A673 (cell line): ENCODE measurements at regions not wholly inside any gene's neighbourhood (a gene's known extent, or its start where the extent isn't known, plus 50 kb on each side); places are given as distances from the start of the nearest gene placed in this dataset.

Experiments
- BruUV-seq: library from RNA; stranded (reverse); fragments of 400-500 nt; replicated peaks from 2 replicates; lab custom pipeline; 2021; lab: Mats Ljungman, UMichigan
- CTCF ChIA-PET: fragments of 300-600 bp; sonication (Branson Sonifier 250); formaldehyde crosslinking; loops from one replicate; lab custom pipeline; 2022; ENCODE audit warnings: antibody characterized with exemption; lab: Charles Lee
- POLR2A ChIA-PET: fragments of 300-600 bp; sonication (Branson Sonifier 250); formaldehyde crosslinking; loops from one replicate; lab custom pipeline; 2022; ENCODE audit warnings: antibody characterized with exemption; ENCODE audit not compliant: low non-redundant PET; lab: Charles Lee
- DNase-seq: peaks from one replicate; pipeline ENCODE4 v3.0.0-alpha.2; 2015; ENCODE audit warnings: low spot score
- H3K27ac ChIP-seq: fragments of 200-600 bp; sonication (generic); 2 replicates; pipeline ENCODE4 v1.5.1; 2016; ENCODE audit warnings: mixed run types, low read depth, mild to moderate bottlenecking, mixed read lengths, antibody characterized with exemption, low read length; ENCODE audit not compliant: poor library complexity, severe bottlenecking
- H3K27me3 ChIP-seq: fragments of 200-600 bp; sonication (generic); replicated peaks from 2 replicates; pipeline ENCODE4 v1.6.1; 2017; ENCODE audit warnings: mixed run types, low read depth, mild to moderate bottlenecking, mixed read lengths, antibody characterized with exemption, low read length; ENCODE audit not compliant: insufficient read depth, poor library complexity
- H3K36me3 ChIP-seq: fragments of 200-600 bp; sonication (generic); 2 replicates; pipeline ENCODE4 v1.6.1; 2016; ENCODE audit warnings: mixed run types, mild to moderate bottlenecking, mixed read lengths, antibody characterized with exemption, low read length; ENCODE audit not compliant: insufficient read depth, poor library complexity, severe bottlenecking
- H3K4me1 ChIP-seq: fragments of 200-600 bp; sonication (generic); 2 replicates; pipeline ENCODE4 v1.6.1; 2017; ENCODE audit warnings: mixed run types, mild to moderate bottlenecking, mixed read lengths, antibody characterized with exemption, low read length; ENCODE audit not compliant: insufficient read depth, poor library complexity, severe bottlenecking
- H3K4me3 ChIP-seq: fragments of 200-600 bp; sonication (generic); 2 replicates; pipeline ENCODE4 v1.5.1; 2016; ENCODE audit warnings: low read depth, mixed run types, mild to moderate bottlenecking, mixed read lengths, low read length; ENCODE audit not compliant: poor library complexity, severe bottlenecking
- H3K9me3 ChIP-seq: fragments of 200-600 bp; sonication (generic); 2 replicates; pipeline ENCODE4 v1.6.1; 2016; ENCODE audit warnings: mixed run types, low read depth, mild to moderate bottlenecking, mixed read lengths, antibody characterized with exemption, low read length; ENCODE audit not compliant: poor library complexity, severe bottlenecking
- CTCF ChIP-seq: fragments of 300-800, 200-600 bp; sonication (generic); conservative IDR thresholded peaks from 2 replicates; pipeline ENCODE4 v1.5.1; 2017; ENCODE audit warnings: low read depth, mild to moderate bottlenecking, antibody characterized with exemption, low read length, moderate library complexity, mixed read lengths
- EZH2 ChIP-seq: fragments of 200-600 bp; sonication (generic); IDR thresholded peaks from 2 replicates; pipeline ENCODE4 v1.6.1; 2017; ENCODE audit warnings: borderline replicate concordance, low read depth, mild to moderate bottlenecking, mixed read lengths, antibody characterized with exemption, low read length; ENCODE audit not compliant: poor library complexity, severe bottlenecking
- intact Hi-C: fragments of 100-400 bp; cut with micrococcal nuclease; formaldehyde crosslinking; loops from one replicate; pipeline ENCODE4 v1.10.0; 2022; ENCODE audit not compliant: unreplicated experiment

- H3K27ac ChIP-seq: no peak overlapping the region
- no peaks in the 10 kb centered on the region for H3K36me3 ChIP-seq
- no peaks in the 10 kb centered on the region for H3K9me3 ChIP-seq
- peaks cover 10% of the 10 kb centered on the region for H3K27me3 ChIP-seq
- H3K4me3 ChIP-seq: no peak overlapping the region
- no TSS peak for BruUV-seq
- DNase-seq: no peak
- TF ChIP-seq CTCF: no peak
- ChIA-PET CTCF (no interaction called here), POLR2A (no interaction called here)
- intact Hi-C loops: no loop called here
- H3K4me1 ChIP-seq: no peaks in the 10 kb centered on the region
Observed at GRCh38 chr15:61499376-61499775, 270.3 kb upstream of the RORA start.

GRCh38 chr15:61489571-61489970, 260.5 kb upstream of the RORA start:
- Histone ChIP-seq H3K9me3 (no peaks in the 10 kb centered on the region), H3K36me3 (no peaks in the 10 kb centered on the region), H3K27me3 (peaks cover 4% of the 10 kb centered on the region), H3K4me1 (no peaks in the 10 kb centered on the region), H3K4me3 (no peak overlapping the region), H3K27ac (no peak overlapping the region)
- no peak for DNase-seq
- TF ChIP-seq CTCF (no peak), EZH2 (no peak)
- POLR2A ChIA-PET: no interaction called here
- no TSS peak for BruUV-seq
- CTCF ChIA-PET: no interaction called here
- intact Hi-C loops: no loop called here

- no peaks in the 10 kb centered on the region for H3K36me3 ChIP-seq
- intact Hi-C loops: no loop called here
- DNase-seq: no peak
- H3K4me3 ChIP-seq: no peak overlapping the region
- POLR2A ChIA-PET: no interaction called here
- H3K9me3 ChIP-seq: no peaks in the 10 kb centered on the region
- TF ChIP-seq EZH2 (no peak), CTCF (no peak)
- no peaks in the 10 kb centered on the region for H3K4me1 ChIP-seq
- CTCF ChIA-PET: no interaction called here
- no peaks in the 10 kb centered on the region for H3K27me3 ChIP-seq
- no peak overlapping the region for H3K27ac ChIP-seq
- BruUV-seq: no TSS peak
Observed at GRCh38 chr15:61483599-61483998, 254.5 kb upstream of the RORA start.
